Activated CD4-positive, alpha-beta T cell treated with anti-CD3 and anti-CD28 coated beads, Interleukin-2, amount 10 ng/mL, durations not matched to agents 24 days and 14 days (primary cell): ENCODE measurements at regions not wholly inside any gene's neighbourhood (a gene's known extent, or its start where the extent isn't known, plus 50 kb on each side); places are given as distances from the start of the nearest gene placed in this dataset.
"Not testable (repeated sequence)": the region's sequence is repeated elsewhere in the genome, so short reads cannot be mapped to it uniquely, and the experiment has no call there.

Experiments used
- DNase-seq: peaks from one replicate; pipeline ENCODE4 v3.0.0; 2022
- H3K27ac Mint-ChIP-seq: one replicate; pipeline ENCODE4 v1.8.0; 2022; ENCODE audit warnings: mild to moderate bottlenecking, mixed read lengths
- H3K27me3 Mint-ChIP-seq: one replicate; pipeline ENCODE4 v1.8.0; 2022; ENCODE audit warnings: mixed read lengths
- H3K36me3 Mint-ChIP-seq: one replicate; pipeline ENCODE4 v1.8.0; 2022; ENCODE audit warnings: low read depth, mild to moderate bottlenecking, mixed read lengths
- H3K4me1 Mint-ChIP-seq: one replicate; pipeline ENCODE4 v1.8.0; 2021; ENCODE audit warnings: mixed read lengths
- H3K4me3 Mint-ChIP-seq: one replicate; pipeline ENCODE4 v1.8.0; 2022; ENCODE audit warnings: mild to moderate bottlenecking, moderate library complexity, mixed read lengths
- H3K9me3 Mint-ChIP-seq: one replicate; pipeline ENCODE4 v1.8.0; 2021; ENCODE audit warnings: mixed read lengths
- intact Hi-C: fragments of 100-400 bp; cut with micrococcal nuclease; formaldehyde crosslinking; loops from one replicate; pipeline ENCODE4 v1.15.1; 2023

- H3K27me3 Mint-ChIP-seq, H3K9me3 Mint-ChIP-seq, H3K36me3 Mint-ChIP-seq, H3K4me3 Mint-ChIP-seq, intact Hi-C loops, H3K4me1 Mint-ChIP-seq, DNase-seq, H3K27ac Mint-ChIP-seq: not testable (repeated sequence)
Observed at GRCh38 chr1:120648915-120649623, 74.7 kb upstream of the NBPF26 start.

GRCh38 chr1:120649730-120650129 is 74.0 kb upstream of the NBPF26 start:
- H3K27me3 Mint-ChIP-seq, DNase-seq, H3K9me3 Mint-ChIP-seq, intact Hi-C loops, H3K36me3 Mint-ChIP-seq, H3K4me3 Mint-ChIP-seq, H3K4me1 Mint-ChIP-seq, H3K27ac Mint-ChIP-seq: not testable (repeated sequence)

GRCh38 chr1:120654114-120654513 is 69.6 kb upstream of the NBPF26 start:
- H3K27me3 Mint-ChIP-seq, H3K9me3 Mint-ChIP-seq, DNase-seq, H3K4me1 Mint-ChIP-seq, H3K27ac Mint-ChIP-seq, H3K4me3 Mint-ChIP-seq, intact Hi-C loops, H3K36me3 Mint-ChIP-seq: not testable (repeated sequence)

GRCh38 chr1:120655394-120655793 is 68.4 kb upstream of the NBPF26 start:
- H3K36me3 Mint-ChIP-seq, H3K4me3 Mint-ChIP-seq, H3K27me3 Mint-ChIP-seq, H3K4me1 Mint-ChIP-seq, H3K27ac Mint-ChIP-seq, H3K9me3 Mint-ChIP-seq, DNase-seq, intact Hi-C loops: not testable (repeated sequence)

- H3K27ac Mint-ChIP-seq, H3K4me1 Mint-ChIP-seq, H3K36me3 Mint-ChIP-seq, intact Hi-C loops, H3K9me3 Mint-ChIP-seq, H3K27me3 Mint-ChIP-seq, H3K4me3 Mint-ChIP-seq, DNase-seq: not testable (repeated sequence)
Observed at GRCh38 chr1:120656116-120656515, 67.6 kb upstream of the NBPF26 start.

- H3K4me3 Mint-ChIP-seq, H3K4me1 Mint-ChIP-seq, DNase-seq, H3K36me3 Mint-ChIP-seq, H3K27me3 Mint-ChIP-seq, H3K9me3 Mint-ChIP-seq, H3K27ac Mint-ChIP-seq, intact Hi-C loops: not testable (repeated sequence)
Observed at GRCh38 chr1:120657804-120658203, 65.9 kb upstream of the NBPF26 start.

- H3K4me3 Mint-ChIP-seq, H3K36me3 Mint-ChIP-seq, H3K27ac Mint-ChIP-seq, intact Hi-C loops, H3K4me1 Mint-ChIP-seq, H3K27me3 Mint-ChIP-seq, H3K9me3 Mint-ChIP-seq, DNase-seq: not testable (repeated sequence)
Observed at GRCh38 chr1:120658622-120659021, 65.1 kb upstream of the NBPF26 start.

- H3K4me1 Mint-ChIP-seq, DNase-seq, H3K27me3 Mint-ChIP-seq, H3K36me3 Mint-ChIP-seq, H3K4me3 Mint-ChIP-seq, H3K9me3 Mint-ChIP-seq, intact Hi-C loops, H3K27ac Mint-ChIP-seq: not testable (repeated sequence)
Observed at GRCh38 chr1:120659133-120659532, 64.6 kb upstream of the NBPF26 start.

GRCh38 chr1:120664376-120665249 is 59.1 kb upstream of the NBPF26 start:
- H3K36me3 Mint-ChIP-seq, H3K4me3 Mint-ChIP-seq, H3K27ac Mint-ChIP-seq, H3K9me3 Mint-ChIP-seq, DNase-seq, H3K4me1 Mint-ChIP-seq, intact Hi-C loops, H3K27me3 Mint-ChIP-seq: not testable (repeated sequence)

GRCh38 chr1:120665250-120665577 is 58.5 kb upstream of the NBPF26 start:
- H3K9me3 Mint-ChIP-seq, H3K4me3 Mint-ChIP-seq, intact Hi-C loops, H3K27ac Mint-ChIP-seq, H3K4me1 Mint-ChIP-seq, H3K27me3 Mint-ChIP-seq, H3K36me3 Mint-ChIP-seq, DNase-seq: not testable (repeated sequence)

- H3K36me3 Mint-ChIP-seq, H3K27ac Mint-ChIP-seq, DNase-seq, H3K4me3 Mint-ChIP-seq, intact Hi-C loops, H3K27me3 Mint-ChIP-seq, H3K4me1 Mint-ChIP-seq, H3K9me3 Mint-ChIP-seq: not testable (repeated sequence)
Observed at GRCh38 chr1:120668187-120668586, 55.6 kb upstream of the NBPF26 start.
